ENCODE measurements at regions not wholly inside any gene's neighbourhood (a gene's known extent, or its start where the extent isn't known, plus 50 kb on each side); places are given as distances from the start of the nearest gene placed in this dataset.

DNA sequence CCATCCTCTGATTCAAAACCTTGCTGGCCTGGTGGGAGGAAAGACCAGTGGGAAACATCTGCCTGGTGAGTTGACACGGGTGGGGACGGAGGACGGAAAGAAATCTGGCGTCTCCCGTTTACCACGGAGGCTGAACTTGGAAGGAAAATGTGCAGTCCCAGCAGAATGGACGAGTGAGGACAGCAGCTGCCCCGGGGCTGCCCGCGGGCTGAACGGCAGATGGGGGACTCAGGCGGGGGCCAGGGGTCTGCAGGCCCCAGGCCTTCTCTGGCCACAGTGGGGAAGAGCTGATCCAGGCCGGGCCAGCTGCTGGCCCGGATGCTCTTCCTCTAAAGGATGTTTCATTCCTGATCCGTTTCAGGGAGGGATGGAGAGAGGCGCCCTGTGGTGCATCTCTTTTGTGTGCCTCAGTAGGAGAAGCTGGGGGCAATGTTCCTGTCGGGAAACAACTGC, 147.5 kb upstream of the CHST15 start:
- no peak for DNase-seq

DNA sequence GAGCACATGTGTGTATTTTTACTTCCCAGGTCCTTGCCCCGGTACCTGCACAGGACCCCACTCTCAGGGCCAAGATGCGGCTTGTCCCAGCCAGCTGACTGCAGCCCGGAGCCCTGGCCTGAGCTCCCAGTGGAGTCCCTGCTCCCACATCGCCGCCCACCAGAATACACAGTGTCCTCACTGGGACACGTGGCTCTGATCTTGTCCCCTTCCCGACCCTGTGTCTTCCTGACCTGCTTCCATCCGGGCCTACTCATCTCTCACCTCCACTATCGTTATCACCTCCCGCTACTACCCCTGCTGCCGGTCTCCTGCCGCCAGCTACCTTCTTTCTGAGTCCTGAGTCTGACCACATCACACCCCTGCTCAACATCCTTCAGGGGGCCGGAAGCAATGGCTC, 146.3 kb upstream of the CHST15 start:
- no peak for DNase-seq

DNA sequence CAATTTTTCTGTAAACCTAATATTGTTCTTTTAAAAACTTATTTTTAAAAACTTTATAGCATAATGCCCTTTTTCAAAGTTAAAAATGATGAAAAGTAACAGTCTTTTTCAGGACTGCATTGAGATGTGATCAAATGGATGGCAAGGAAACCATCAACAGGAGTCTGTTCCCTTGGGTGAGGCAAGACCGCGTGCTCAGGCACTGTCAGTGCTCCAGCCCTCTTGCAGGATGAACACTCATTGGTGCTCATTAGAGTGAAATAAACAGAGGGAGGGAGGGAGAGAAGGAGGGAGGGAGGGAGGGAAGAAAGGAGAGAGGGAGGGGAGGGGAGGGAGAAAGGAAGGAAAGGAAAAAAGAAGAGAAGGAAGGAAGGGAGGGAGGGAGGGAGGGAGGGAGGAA, 145.7 kb upstream of the CHST15 start:
- DNase-seq, result no peak

DNA sequence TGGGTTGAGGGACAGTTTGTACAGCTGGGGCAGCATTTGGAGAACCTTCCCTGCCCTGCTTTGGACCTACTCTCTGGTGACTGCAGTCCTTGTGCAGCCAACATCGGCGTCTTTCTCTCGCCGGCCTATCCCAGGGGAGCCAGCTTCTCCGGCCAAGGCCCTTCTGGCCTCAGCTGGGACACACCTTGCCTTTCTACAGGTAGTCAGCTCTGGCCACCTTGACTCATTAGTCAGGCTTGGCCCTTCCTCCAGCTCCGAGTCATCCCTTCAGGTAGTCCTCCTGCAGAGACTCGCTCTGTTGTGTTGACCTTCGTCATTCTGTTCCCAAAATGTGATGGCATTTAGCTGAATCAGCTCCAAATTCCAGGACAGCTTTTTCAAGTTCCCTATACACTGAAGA, 145.0 kb upstream of the CHST15 start:
- no peak for DNase-seq

DNA sequence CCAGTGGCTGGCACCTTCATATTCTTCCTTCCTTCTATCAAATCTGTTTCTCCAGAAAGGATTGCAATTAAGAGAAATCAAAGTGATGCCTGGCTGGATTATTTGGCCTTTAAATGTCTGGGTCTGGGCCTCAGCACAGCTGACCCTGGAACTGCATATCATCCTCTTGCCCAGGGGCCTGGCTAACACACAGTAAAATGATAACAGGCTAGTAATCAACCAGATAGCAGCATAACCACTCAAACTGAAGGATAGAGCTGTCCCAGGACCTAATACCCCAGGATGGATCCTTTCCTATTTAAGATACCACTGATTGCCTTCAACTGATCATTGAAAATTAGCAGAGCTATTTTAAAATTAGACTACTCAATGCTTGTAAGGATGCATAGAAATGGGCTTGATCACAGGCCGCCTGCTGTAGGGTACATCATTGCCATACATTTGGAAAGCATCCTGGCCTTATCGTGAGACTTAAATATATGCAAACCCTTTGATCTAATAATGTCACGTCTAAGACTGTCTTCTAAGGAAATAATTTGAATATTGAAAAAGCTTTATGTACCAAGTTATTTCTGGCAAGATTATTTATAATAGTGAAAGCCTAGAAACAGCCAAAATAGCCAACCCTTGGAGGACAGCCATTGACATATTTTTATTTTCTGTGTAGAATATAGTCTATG, 144.0 kb upstream of the CHST15 start:
- DNase-seq, result no peak

DNA sequence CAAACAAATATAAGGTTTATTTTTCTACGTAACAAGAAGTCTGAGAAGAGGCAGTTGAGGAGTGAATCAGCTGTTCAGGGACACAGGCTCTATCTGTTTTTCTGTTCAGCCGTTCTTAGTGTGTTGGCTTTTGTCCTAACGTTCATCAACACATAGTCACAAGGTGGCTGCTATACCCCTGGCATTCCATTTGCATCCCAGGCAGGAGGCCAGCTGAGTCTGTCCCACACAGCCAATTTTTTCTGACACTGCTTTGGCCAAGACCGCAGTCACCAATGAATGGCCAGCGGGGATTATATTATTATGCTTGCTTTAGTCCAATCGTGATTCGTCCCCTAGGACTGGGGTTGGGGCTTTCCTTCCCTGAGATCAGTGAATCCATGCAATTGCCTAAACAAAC, 143.4 kb upstream of the CHST15 start:
- no peak for DNase-seq

DNA sequence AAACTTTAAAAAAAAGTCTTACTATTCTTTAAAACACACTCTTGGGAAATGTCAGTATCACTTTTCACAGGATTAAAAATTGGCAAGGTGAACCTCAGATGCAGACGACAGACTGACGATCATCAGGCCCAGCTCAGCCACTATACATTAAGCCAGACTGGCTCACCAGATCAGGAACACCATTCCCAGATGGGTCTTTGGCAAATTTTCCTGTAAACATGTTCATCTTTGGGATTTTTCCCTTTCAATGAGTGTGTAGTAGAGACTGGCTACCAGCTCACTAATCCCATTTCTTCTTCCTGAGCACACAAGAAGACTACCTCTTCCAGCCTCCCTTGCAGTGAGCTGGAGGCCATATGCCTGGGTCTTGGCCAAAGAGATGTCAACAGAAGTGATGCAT, 142.7 kb upstream of the CHST15 start:
- no peak for DNase-seq

DNA sequence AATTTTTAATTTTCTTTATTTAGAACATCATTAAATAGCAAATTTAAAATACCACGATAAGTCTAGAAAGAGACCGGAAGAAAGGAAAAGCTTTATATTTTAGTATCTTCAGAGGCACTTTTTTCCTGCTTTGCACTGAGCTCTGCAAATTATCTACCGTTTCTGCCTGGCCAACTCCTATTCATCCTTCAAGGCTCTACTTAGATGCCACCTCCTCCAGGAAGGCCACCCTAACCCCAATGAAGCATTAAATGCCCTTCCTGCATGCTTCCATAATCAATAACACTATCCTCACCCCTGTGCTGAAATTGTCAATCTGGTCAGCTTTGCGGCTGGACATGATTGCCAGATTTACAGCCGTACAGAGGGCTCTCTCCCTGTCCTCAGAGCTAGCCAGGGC, 141.8 kb upstream of the CHST15 start:
- no peak for DNase-seq

DNA sequence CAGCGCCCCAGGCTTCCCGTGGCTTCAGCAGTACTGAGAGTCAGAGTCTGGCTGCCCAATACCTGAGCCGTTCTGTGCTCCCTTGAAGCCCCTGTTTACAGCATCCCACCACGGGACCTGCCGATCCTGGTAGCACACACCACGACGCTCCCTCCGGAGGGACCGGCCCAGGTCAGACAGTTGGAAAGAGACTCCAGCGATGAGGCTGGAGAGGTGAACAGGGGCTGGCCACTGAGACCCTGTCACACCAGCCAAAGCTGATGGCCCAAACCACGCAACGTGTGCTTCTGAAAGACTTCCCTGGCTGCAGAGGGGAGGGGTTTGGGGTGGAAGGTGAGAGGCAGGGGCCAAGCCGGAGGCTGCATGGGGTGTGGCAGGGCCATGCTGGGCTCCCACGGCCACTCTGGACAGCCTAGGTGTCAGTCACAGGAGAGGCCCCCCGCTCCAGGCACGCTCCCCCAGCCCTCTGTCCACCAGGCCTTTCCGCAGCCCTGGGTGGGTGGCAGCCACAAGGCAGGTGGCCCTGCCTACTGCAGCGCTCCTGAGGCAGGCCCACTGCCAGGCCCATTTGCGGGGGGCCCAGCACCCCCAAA, 140.2 kb upstream of the CHST15 start:
- no peak for DNase-seq

DNA sequence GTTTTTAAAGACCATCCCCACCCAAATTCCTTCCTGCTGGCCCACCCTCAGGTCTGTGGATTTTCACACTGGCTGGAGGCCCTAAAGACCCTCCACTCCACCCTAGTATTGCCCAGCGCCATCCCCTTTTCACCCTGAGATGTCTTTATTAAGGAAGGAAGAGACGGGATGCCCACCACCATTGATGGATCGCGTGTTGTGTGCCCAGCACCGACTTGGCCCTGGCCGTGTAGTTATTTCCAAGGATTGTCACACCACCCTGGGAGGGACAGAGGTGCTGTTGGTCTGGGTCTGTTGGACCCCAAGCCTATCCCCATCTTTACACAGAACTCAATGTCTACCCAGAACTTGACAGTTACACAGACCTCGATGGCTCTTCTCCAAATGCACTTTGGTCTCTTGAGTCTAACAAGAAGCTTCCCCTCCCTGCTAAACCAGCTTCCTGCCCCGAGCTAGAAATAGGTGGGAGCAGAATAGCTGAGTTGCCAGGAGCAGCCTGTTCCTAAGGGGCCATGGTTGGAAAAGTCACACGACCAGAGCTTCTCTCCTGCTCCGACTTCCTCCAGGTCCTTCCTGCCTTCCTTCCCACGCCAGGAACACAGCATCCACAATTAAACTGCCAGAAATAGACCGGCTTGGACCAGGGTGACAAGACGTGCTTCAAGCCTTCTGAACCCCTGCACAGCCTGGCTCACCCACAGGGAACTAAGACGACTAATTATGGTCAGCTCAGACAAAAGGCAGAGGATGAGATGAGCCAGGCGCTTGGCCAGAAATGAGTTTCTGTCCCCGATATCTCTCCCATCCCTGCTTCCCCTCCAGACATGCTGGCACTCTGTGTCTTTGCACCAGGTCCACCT, 139.5 kb upstream of the CHST15 start:
- no peak for DNase-seq

DNA sequence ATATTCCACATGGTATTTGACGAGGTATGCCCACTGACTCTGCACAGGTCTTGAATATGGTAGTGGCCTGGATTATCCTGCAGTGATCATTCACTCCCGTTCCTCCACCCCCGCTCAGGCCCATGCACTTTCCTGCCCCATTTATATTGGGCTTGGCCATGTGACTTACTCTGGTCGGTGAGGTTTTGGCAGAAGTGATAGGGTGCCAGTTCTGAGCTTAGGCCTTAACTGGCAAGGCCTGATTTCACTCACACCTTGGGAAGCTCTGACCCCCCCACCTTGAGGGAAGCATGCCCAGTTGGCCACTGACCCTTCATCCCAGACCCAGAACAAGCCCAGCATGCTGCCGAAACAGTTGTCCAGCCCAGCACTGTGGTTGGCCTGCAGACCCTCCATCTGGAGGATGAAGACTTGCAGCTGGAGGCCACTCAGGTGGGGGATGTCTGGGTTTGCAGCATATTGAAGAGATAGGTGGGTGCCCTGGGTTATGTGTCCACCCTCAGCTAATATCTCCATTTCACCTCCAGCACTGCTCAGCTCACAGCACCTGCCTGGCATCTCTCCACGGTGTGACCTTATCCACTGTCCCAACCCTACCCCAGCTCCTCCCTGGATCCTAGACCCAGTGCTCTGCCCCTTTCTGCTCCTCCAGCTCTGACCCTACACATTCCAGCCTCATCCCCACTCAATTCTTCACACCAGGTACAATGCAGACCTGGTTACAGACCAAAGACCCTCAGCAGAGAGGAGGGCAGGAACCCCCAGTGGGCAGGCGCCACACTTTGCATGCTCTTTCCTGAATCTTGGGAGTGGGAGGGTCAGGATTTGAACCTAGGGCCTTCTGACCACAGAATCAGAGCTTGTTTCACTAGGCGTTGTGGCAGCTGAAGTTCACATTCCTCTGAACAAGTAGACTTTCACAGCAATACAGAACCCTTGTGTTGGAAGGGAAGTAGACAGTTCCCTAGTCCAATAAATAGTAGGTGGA, 138.1 kb upstream of the CHST15 start:
- DNase-seq, result no peak

DNA sequence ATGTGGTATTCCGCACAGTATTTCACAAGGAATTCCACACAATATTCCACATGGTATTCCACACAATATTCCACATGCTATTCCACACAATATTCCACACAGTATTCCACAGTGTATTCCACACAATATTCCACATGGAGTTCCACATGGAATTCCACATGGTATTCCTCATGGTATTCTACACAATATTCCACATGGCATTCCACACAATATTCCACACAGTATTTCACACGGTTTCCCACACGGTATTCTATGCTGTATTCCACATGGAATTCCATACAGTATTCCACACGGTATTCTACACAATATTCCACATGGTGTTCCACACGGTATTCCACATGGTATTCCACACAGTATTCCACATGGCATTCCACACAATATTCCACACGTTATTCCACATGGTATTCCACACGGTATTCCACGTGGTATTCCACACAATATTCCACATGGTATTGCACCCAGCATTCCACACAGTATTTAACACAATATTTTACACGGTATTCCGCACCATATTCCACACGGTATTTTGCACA, 137.3 kb upstream of the CHST15 start:
- no peak for DNase-seq

DNA sequence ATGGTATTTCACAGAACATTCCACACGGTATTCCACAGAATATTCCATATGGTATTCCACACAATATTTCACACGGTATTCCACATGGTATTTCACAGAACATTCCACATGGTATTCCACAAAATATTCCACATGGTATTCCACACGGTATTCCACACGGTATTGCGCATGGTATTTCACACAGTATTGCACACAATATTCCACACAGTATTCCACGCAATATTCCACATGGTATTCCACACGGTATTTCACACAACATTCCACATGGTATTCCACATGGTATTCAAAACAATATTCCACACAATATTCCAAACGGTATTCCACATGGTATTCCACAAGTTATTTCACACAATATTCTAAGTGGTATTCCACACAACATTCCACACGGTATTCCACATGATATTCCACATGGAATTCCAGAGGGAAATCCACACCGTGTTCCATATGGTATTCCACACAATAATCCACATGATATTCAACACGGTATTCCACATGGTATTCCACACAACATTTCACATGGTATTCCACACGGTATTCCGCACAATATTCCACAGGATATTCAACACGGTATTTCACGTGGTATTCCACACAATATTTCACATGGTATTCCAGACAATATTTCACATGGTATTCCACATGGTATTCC, 136.7 kb upstream of the CHST15 start:
- DNase-seq, result no peak

DNA sequence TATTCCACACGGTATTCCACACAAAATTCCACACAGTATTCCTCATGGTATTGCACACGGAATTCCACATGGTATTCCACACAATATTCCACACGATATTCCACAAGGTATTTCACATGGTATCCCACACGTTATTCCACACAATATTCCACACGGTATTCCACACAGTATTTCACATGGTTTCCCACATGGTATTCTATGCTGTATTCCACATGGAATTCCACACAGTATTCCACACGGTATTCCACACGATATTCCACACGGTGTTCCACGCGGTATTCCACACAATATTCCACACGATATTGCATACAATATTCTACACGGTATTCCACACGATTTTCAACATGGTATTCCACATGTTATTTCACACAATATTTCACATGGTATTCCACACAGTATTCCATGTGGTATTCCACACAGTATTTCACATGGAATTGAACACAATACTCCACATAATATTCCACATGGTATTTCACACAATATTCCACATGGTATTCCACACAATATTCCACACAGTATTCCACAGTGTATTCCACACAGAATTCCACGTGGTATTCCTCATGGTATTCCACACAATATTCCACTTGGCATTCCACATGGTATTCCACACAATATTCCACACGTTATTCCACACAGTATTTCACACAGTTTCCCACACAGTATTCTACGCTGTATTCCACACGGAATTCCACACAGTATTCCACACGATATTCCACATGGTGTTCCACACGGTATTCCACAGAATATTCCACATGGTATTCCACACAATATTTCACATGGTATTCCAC, 136.0 kb upstream of the CHST15 start:
- DNase-seq, result no peak

DNA sequence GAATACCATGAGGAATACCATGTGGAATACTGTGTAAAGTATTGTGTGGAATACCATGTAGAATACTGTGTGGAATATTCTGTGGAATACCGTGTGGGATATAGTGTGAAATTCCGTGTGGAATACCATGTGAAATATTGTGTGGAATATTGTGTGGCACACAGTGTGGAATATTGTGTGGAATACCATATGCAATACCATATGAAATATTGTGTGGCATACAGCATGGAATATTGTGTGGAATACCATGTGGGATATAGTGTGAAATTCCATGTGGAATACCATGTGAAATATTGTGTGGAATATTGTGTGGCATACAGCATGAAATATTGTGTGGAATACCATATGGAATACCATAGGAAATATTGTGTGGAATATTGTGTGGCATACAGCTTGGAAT, 135.1 kb upstream of the CHST15 start:
- no peak for DNase-seq

DNA sequence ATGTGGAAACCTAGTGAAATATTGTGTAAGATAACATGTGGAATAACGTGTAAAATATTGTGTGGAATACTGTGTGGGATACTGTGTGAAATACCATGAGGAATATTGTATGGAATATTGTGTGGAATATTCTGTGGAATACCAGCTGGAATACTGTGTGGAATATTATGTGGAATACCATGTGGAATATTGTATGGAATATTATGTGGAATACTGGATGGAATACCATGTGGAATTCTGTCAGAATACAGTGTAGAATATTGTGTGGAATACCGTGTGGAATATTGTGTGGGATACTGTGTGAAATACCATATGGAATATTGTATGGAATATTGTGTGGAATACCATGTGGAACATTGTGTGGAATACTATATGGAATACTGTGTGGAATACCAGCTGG, 134.6 kb upstream of the CHST15 start:
- DNase-seq, result no peak

DNA sequence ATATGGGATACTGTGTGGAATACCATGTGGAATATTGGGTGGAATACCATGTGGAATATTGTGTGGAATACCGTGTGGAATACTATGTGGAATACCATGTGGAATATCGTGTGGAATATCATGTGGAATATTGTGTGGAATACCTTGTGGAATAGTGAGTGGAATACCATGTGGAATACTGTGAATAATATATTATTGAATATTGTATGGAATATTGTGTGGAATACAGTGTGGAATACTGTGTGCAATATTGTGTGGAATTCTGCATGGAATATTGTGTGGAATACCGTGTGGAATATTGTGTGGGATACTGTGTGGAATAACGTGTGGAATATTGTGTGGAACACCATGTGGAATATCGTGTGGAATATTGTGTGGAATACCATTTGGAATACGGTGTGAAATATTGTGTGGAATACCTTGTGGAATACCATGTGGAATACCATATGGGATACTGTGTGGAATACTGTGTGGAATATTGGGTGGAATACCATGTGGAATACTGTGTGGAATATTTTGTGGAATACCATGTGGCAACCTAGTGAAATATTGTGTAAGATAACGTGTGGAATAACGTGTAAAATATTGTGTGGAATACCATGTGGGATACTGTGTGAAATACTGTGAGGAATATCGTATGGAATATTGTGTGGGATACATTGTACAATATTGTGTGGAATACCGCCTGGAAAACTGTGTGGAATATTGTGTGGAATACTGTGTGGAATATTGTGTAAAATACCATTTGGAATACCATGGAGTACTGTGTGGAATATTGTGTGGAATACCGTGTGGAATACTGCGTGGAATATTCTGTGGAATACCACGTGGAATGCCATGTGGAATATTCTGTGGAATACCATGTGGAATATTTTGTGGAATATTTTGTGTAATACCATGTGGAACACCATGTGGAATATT, 133.9 kb upstream of the CHST15 start:
- DNase-seq, result no peak

DNA sequence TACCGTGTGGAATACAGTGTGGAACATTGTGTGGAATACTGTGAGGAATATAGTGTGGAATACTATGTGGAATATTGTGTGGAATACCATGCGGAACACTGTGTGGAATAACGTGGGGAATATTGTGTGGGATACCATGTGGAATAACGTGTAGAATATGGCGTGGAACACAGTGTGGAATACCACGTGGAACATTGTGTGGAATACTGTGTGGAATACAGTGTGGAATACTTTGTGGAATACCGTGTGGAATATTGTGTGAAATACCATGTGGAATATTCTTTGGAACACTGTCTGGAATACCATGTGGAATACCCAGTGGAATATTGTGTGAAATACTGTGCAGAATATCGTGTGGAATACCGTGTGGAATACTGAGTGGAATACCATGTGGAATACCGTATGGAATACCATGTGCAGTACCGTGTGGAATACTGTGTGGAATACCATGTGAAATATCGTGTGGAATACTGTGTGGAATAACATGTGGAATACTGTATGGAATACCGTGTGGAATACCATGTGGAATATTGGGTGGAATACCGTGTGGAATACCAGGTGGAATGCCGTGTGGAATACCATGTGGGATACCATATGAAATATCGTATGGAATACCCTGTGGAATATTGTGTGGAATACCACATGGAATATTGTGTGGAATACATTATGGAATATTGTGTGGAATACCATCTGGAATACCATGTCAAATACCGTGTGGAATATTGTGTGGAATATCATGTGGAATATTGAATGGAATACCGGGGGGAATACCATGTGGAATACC, 133.1 kb upstream of the CHST15 start:
- DNase-seq, result no peak

Data from NCI-H1092 treated with DMSO at 0.1 percent for 48 hours (cell line).